HUES64 (cell line): ENCODE measurements at regions not wholly inside any gene's neighbourhood (a gene's known extent, or its start where the extent isn't known, plus 50 kb on each side); places are given as distances from the start of the nearest gene placed in this dataset.

Source experiments
- H3K27ac ChIP-seq: 2 replicates; pipeline ENCODE4 v1.7.0; 2013; ENCODE audit warnings: low read depth, low read length, inconsistent platforms
- H3K27me3 ChIP-seq: 2 replicates; pipeline ENCODE4 v1.6.1; 2013; ENCODE audit warnings: mild to moderate bottlenecking, low read length; ENCODE audit not compliant: insufficient read depth
- H3K36me3 ChIP-seq: 2 replicates; pipeline ENCODE4 v1.6.1; 2013; ENCODE audit warnings: mild to moderate bottlenecking, low read length; ENCODE audit not compliant: insufficient read depth
- H3K4me1 ChIP-seq: 2 replicates; pipeline ENCODE4 v1.6.1; 2013; ENCODE audit warnings: mild to moderate bottlenecking, low read length, moderate library complexity; ENCODE audit not compliant: insufficient read depth
- H3K4me3 ChIP-seq: 2 replicates; pipeline ENCODE4 v1.5.1; 2013; ENCODE audit warnings: mild to moderate bottlenecking, low read length, moderate library complexity
- H3K9ac ChIP-seq: 2 replicates; pipeline ENCODE4 v1.6.1; 2013; ENCODE audit warnings: mild to moderate bottlenecking, low read depth, low read length
- H3K9me3 ChIP-seq: 2 replicates; pipeline ENCODE4 v1.6.1; 2013; ENCODE audit warnings: low read depth, low read length; ENCODE audit not compliant: insufficient read depth
- WGBS: fragments of 150-250, 120-280 bp; methylation state at CpG from one replicate; pipeline ENCODE4 v1.1.7; 2013; ENCODE audit warnings: missing lambda C conversion rate; 5-methylcytosine and 5-hydroxymethylcytosine counted together

DNA sequence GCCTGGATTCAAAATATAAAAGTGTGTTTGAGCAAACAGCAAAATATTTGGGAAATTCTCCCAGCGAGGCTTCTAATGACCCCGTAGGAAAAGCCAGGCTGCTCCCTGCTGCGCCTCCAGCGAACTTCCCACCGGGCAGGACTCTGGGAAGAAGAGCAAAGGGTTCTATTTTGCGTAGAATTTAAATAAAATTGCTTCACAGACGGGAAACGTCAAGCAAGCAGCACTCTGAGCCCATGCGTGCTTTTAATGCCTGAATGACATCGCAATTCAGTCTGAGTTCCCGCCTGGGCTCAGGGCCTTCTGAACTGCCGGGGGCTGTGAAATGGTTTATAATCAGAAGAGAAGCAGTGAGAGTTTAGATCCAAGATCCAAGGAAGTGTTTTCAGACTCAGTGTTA lies 775.1 kb downstream of the BRD1 start:
- Histone ChIP-seq H3K27ac (no peak overlapping the region), H3K9me3 (no peaks in the 10 kb centered on the region), H3K4me3 (no peak overlapping the region), H3K36me3 (no peaks in the 10 kb centered on the region), H3K9ac (no peak overlapping the region), H3K27me3 (no peaks in the 10 kb centered on the region), H3K4me1 (peaks cover 17% of the 10 kb centered on the region)
- WGBS, result 83% methylated on average over 12 of the region's 12 CpGs

DNA sequence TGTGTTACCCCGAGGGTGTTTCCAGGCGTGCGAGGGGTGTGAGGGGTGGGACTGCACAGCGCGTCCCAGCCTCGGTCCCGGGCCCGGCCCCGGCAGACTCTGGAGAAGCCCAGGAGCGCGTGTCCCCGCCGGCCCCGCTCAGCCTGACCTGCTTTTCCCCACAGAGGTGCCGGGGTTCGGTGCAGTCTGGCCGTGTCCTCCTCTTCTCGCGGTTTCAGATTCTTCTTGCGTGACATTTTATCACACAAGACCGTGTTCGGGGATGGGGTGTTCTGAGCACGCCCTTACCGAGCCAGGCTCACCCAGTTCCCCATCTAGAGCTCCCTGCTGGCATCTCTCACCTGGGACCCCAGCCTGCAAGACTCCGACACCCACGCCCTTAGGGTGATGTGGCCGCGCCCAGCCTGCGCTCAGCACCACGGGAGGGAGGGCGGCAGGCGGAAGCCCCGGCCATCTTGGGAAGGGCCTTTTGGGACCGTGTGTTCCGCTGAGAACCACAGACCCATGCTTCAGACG lies 775.6 kb downstream of the BRD1 start:
- Histone ChIP-seq H3K9me3 (no peaks in the 10 kb centered on the region), H3K4me3 (no peak overlapping the region)
- WGBS, result 96% methylated on average over 36 of the region's 36 CpGs

DNA sequence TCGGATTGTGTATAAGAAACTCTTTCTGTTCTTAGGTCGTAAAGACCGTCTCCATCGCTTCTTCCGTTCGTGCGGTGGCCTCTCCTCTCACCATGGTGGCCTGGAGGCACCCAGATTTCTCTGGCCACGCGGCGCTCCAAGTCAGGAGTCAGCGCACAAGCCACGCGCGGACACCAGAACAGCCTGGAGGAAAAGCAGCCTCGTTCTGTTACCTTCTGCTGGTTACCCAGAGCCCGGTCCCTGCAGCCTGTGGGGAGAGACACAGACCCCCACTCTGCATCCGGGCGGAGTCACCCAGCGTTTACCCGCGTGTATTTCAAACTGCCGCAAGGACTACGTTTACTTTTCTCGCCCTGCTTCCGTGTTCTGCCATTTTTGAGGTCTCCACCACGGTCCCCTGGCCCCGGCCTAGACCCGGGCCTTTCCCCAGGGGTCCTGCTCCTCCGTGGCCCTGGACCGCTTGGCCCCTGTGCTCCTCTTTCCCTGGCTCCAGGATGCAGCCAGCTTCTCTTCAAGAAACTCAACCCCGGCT lies 776.1 kb downstream of the BRD1 start:
- no peak overlapping the region for H3K9ac ChIP-seq
- no peak overlapping the region for H3K27ac ChIP-seq
- WGBS, result 96% methylated on average over 31 of the region's 31 CpGs

More for the DNA sequence above, 775.6 kb downstream of the BRD1 start:
- H3K27ac ChIP-seq, result no peak overlapping the region
- no peaks in the 10 kb centered on the region for H3K27me3 ChIP-seq
- H3K36me3 ChIP-seq, result no peaks in the 10 kb centered on the region
- H3K4me1 ChIP-seq, result peaks cover 17% of the 10 kb centered on the region
- H3K9ac ChIP-seq, result no peak overlapping the region

DNA sequence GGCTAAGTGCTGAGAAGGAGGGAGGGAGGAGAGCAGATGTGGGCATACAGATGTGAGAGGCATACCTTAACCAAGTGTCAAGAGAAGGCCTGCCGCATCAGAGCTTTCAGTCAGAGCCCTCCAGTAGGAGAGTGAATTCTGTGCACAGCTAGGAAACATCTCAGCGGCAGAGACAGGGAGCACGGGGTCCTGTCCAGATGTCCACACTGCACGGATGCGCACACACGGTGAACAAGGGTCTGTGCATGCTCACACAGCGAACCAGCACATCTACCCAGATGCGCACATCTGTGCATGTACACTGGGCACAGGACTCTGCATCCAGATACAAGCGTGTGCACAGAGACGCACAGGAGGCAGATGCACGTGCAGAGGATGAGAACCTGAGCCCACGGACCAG lies 778.0 kb downstream of the BRD1 start:
- no peaks in the 10 kb centered on the region for H3K27me3 ChIP-seq
- WGBS, result 96% methylated on average over 12 of the region's 12 CpGs
- H3K27ac ChIP-seq, result no peak overlapping the region

More for the DNA sequence above, 776.1 kb downstream of the BRD1 start:
- Histone ChIP-seq H3K36me3 (no peaks in the 10 kb centered on the region), H3K4me3 (no peak overlapping the region), H3K9me3 (no peaks in the 10 kb centered on the region), H3K27me3 (no peaks in the 10 kb centered on the region), H3K4me1 (peaks cover 17% of the 10 kb centered on the region)

DNA sequence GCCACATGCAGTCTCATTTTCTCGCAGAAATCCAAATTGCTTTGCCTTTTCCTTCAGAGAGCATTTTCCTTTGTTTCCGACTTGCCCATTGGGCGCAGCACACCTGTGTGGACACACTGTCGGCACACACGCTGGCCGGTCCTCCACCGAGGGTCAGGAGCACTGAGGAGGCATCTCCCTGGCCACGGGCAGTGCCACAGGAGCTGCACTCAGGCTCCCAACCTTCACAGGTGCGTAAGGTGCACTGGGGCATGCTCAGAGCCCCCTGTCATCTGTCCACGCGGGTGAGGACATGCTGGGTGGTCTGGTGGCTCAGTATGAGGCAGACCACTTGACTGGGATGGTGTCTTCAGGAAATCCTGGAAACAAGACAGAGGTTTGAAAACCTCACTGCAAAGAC lies 779.1 kb downstream of the BRD1 start:
- 87% methylated on average over 11 of the region's 11 CpGs for WGBS
- no peak overlapping the region for H3K9ac ChIP-seq

More for the DNA sequence above, 778.0 kb downstream of the BRD1 start:
- Histone ChIP-seq H3K4me3 (no peak overlapping the region), H3K4me1 (peaks cover 15% of the 10 kb centered on the region), H3K9me3 (no peaks in the 10 kb centered on the region), H3K9ac (no peak overlapping the region), H3K36me3 (no peaks in the 10 kb centered on the region)

DNA sequence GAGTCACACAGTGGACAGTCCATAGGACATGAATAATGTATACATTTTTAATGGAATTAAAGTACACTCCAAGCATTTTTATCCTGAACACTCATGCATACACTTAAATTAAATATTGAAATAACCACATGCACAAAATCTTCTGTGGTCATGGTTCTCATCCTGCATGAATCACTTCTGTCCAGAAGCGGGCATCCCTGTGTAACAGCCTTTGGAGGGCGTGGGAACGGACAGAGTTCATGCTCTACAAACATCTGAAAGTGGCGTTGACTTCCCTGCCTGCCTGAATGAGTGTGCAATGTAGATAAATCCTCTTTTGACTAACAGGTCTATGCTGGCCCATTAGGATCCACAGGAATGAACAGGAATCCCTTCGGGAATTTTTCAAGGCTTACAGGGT lies 780.2 kb downstream of the BRD1 start:
- WGBS, result 95% methylated on average over 5 of the region's 5 CpGs

More for the DNA sequence above, 779.1 kb downstream of the BRD1 start:
- Histone ChIP-seq H3K9me3 (no peaks in the 10 kb centered on the region), H3K27me3 (no peaks in the 10 kb centered on the region), H3K4me1 (peaks cover 5% of the 10 kb centered on the region; the same call in 1 of the 2 replicates), H3K27ac (no peak overlapping the region), H3K36me3 (no peaks in the 10 kb centered on the region), H3K4me3 (no peak overlapping the region)

DNA sequence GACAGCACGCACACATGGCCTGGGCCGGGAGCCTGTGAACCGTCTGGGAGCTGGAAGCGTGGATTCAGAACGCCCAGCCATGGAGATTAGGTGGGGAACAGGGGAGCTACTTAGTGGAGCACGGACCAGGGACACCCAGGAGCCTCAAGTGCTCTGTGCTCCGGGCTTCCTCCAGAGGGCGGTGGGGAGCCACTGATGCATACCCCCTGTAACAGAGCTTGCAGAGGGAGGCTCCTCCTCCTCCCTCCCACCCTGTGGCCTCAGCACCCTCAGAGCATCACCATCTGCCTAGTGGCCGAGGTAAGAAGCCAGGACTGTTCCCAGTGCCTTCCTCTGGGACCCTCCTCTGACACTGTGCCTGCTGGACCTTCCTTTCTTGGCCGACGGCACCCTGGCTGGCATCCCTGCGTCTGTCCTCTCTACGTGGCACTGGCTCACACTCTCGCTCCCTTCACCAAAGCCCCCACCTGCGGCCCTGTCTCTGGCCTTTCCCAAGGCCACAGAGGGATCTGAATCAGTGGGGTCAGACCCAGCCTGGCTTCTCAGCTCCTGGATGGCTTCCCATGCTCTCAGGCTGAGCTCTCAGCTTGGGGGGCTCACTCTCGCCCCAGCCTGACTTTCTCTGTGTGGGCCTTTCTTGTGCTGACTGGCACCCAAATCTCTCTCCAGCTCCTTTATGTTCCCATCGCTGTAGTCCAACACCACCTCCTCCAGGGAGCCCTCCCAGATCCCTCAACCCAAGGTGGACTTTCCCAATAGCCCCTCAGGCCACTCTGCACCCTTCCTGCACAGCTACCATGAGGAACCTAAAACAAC lies 780.9 kb downstream of the BRD1 start:
- H3K4me1 ChIP-seq, result no peaks in the 10 kb centered on the region
- H3K27me3 ChIP-seq, result no peaks in the 10 kb centered on the region
- WGBS, result 55% methylated on average over 17 of the region's 17 CpGs
- no peaks in the 10 kb centered on the region for H3K9me3 ChIP-seq
- H3K27ac ChIP-seq, result no peak overlapping the region
- H3K9ac ChIP-seq, result no peak overlapping the region
- H3K36me3 ChIP-seq, result no peaks in the 10 kb centered on the region
- no peak overlapping the region for H3K4me3 ChIP-seq

More for the DNA sequence above, 780.2 kb downstream of the BRD1 start:
- Histone ChIP-seq H3K9ac (no peak overlapping the region), H3K27me3 (no peaks in the 10 kb centered on the region), H3K4me3 (no peak overlapping the region), H3K9me3 (no peaks in the 10 kb centered on the region), H3K27ac (no peak overlapping the region), H3K36me3 (no peaks in the 10 kb centered on the region), H3K4me1 (no peaks in the 10 kb centered on the region)

DNA sequence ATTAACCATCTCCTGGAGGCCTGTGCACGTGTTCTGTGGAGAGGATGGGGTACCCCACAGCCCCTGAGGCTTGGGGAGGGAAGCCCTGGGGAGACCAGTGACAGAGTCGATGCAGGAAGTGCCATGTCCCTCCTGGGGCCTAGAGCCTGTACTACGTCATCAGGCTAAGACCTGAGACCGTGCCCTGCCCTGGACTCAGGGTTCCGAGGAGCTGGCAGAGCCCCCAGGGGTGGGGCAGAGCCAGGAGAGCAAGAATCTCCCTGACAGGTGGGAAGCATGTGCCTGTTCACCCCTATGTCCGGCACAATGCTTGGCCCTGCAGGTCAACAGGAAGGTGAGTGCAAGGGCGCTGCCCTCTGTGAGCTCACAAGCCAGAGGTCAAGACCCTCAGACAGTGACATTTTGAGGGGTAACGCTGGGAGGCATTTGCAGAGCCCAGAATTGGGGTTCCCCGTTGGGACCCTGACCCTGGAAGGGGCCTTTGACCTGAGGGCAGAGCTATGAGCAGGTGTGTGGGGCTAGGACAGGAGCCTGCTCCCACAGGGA lies 781.6 kb downstream of the BRD1 start:
- H3K36me3 ChIP-seq, result no peaks in the 10 kb centered on the region
- WGBS, result 77% methylated on average over 9 of the region's 9 CpGs
- no peaks in the 10 kb centered on the region for H3K9me3 ChIP-seq
- H3K9ac ChIP-seq, result no peak overlapping the region
- no peak overlapping the region for H3K27ac ChIP-seq
- no peaks in the 10 kb centered on the region for H3K27me3 ChIP-seq
- H3K4me1 ChIP-seq, result no peaks in the 10 kb centered on the region
- H3K4me3 ChIP-seq, result no peak overlapping the region

DNA sequence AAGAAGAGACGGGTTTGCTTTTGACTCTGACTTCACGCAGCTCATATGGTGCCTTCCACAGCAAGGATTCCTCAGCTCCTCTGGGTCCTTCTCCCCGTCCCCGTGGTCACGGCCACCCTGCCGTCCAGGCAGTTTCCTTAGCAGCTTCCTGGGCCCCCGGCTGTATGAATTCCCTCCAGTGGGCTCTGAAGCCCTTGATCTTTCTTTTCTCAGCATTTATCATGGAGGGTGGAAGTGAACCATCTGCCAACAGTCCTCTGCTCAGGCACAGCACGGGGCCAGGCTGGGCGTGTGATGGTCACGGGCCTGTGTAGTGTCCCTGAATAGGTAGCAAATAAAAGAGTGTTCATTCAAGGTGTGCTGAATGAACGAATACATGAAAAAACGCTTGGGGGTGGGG lies 782.4 kb downstream of the BRD1 start:
- 93% methylated on average over 12 of the region's 12 CpGs for WGBS
- no peaks in the 10 kb centered on the region for H3K27me3 ChIP-seq
- H3K9me3 ChIP-seq, result no peaks in the 10 kb centered on the region
- H3K4me3 ChIP-seq, result no peak overlapping the region
- H3K27ac ChIP-seq, result no peak overlapping the region
- no peak overlapping the region for H3K9ac ChIP-seq
- no peaks in the 10 kb centered on the region for H3K36me3 ChIP-seq
- H3K4me1 ChIP-seq, result no peaks in the 10 kb centered on the region

DNA sequence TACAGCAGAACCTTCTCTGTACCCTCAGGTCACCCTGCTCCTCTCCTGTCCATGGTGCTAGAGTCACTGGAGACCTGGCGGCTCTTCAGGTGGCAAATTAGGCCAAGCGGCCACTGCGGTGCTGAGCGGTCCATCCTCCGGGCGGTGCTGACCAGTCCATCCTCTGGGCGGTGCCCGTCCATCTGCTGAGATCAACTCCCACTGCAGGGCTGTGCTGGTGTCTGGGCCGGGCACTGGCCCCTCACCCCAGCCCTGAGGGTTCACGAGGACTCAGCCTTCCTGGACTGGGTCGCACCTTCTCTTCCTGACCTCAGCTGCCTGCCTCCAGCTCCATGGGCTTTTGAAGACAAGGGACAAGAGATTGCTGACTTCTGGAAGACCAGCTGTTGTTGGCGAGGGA lies 782.9 kb downstream of the BRD1 start:
- no peak overlapping the region for H3K9ac ChIP-seq
- no peak overlapping the region for H3K27ac ChIP-seq
- no peaks in the 10 kb centered on the region for H3K27me3 ChIP-seq
- no peaks in the 10 kb centered on the region for H3K36me3 ChIP-seq
- no peaks in the 10 kb centered on the region for H3K4me1 ChIP-seq
- WGBS, result 85% methylated on average over 12 of the region's 12 CpGs
- H3K9me3 ChIP-seq, result no peaks in the 10 kb centered on the region
- H3K4me3 ChIP-seq, result no peak overlapping the region

DNA sequence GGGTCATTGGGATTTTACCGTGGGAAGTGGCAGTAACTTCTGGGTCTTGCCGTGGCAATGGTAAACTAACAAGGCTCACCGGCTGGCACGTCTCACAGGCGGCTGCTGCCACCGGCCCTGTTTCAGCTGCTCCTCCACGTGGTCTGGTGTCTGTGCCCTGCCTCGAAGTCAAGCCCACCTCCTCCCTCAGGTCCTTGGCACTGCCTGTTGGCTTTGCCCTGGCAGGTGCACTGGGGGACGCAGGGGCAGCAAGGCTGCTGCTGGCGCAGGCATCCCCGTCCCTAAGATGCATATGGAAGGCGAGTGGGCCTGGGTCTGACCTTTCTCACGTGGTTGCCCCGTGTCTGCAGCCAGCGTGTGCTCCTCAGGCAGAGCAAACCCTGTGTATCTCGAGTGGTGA lies 783.6 kb downstream of the BRD1 start:
- no peaks in the 10 kb centered on the region for H3K9me3 ChIP-seq
- no peaks in the 10 kb centered on the region for H3K4me1 ChIP-seq
- WGBS, result 90% methylated on average over 16 of the region's 16 CpGs
- H3K27me3 ChIP-seq, result no peaks in the 10 kb centered on the region
- no peak overlapping the region for H3K27ac ChIP-seq
- no peak overlapping the region for H3K4me3 ChIP-seq
- no peak overlapping the region for H3K9ac ChIP-seq
- no peaks in the 10 kb centered on the region for H3K36me3 ChIP-seq
